Caco-2 (cell line): ENCODE measurements at regions not wholly inside any gene's neighbourhood (a gene's known extent, or its start where the extent isn't known, plus 50 kb on each side); places are given as distances from the start of the nearest gene placed in this dataset.

ENCODE experiments used
- BruUV-seq: library from RNA; stranded (reverse); fragments of 400-500 nt; replicated peaks from 2 replicates; lab custom pipeline; 2021; lab: Mats Ljungman, UMichigan
- CTCF ChIA-PET: fragments of 300-600 bp; sonication (Branson Sonifier 250); formaldehyde crosslinking; loops from one replicate; lab custom pipeline; 2022; ENCODE audit warnings: antibody characterized with exemption; lab: Charles Lee
- POLR2A ChIA-PET: fragments of 300-600 bp; sonication (Branson Sonifier 250); formaldehyde crosslinking; loops from one replicate; lab custom pipeline; 2022; ENCODE audit warnings: antibody characterized with exemption; lab: Charles Lee
- DNase-seq, 2 experiments: peaks; one replicate each; pipeline versions ENCODE4 v3.0.0 to v3.0.0-alpha.2; 2020 to 2022
- H3K27me3 ChIP-seq: replicated peaks from 2 replicates; pipeline ENCODE4 v1.6.0; 2011; ENCODE audit warnings: low read length; ENCODE audit not compliant: control insufficient read depth, insufficient read depth
- H3K36me3 ChIP-seq: 2 replicates; pipeline ENCODE4 v1.5.1; 2011; ENCODE audit warnings: low read length; ENCODE audit not compliant: control insufficient read depth, insufficient read depth
- H3K4me1 ChIP-seq: fragments of 250-450 bp; sonication (Bioruptor Pico); 2 replicates; pipeline ENCODE4 v1.5.1; 2020; ENCODE audit warnings: mild to moderate bottlenecking
- H3K4me3 ChIP-seq: 2 replicates; pipeline ENCODE4 v1.5.1; 2011; ENCODE audit warnings: low read depth, mild to moderate bottlenecking, control low read depth, low read length
- H3K9me3 ChIP-seq: fragments of 250-450 bp; sonication (Bioruptor Pico); 2 replicates; pipeline ENCODE4 v1.5.1; 2020; ENCODE audit warnings: mild to moderate bottlenecking, moderate library complexity
- H3K27ac Mint-ChIP-seq: one replicate; pipeline ENCODE4 v1.8.0; 2022; ENCODE audit warnings: mixed read lengths; ENCODE audit not compliant: unreplicated experiment
- H3K27me3 Mint-ChIP-seq: one replicate; pipeline ENCODE4 v1.8.0; 2022; ENCODE audit warnings: mixed read lengths; ENCODE audit not compliant: insufficient read depth, unreplicated experiment
- H3K36me3 Mint-ChIP-seq: one replicate; pipeline ENCODE4 v1.8.0; 2022; ENCODE audit warnings: mild to moderate bottlenecking, mixed read lengths; ENCODE audit not compliant: insufficient read depth, unreplicated experiment
- H3K4me1 Mint-ChIP-seq: one replicate; pipeline ENCODE4 v1.8.0; 2022; ENCODE audit warnings: low read depth, mixed read lengths; ENCODE audit not compliant: unreplicated experiment
- H3K4me3 Mint-ChIP-seq: one replicate; pipeline ENCODE4 v1.8.0; 2022; ENCODE audit warnings: mild to moderate bottlenecking, moderate library complexity, mixed read lengths; ENCODE audit not compliant: unreplicated experiment
- H3K9me3 Mint-ChIP-seq: one replicate; pipeline ENCODE4 v1.8.0; 2022; ENCODE audit warnings: mixed read lengths; ENCODE audit not compliant: unreplicated experiment
- CTCF ChIP-seq, 2 experiments: fragments of 200-600 bp in 1 of 2; IDR thresholded peaks; 1 replicate in 1 of 2; 2 replicates in 1 of 2; pipeline versions ENCODE4 v1.5.1 to v1.8.0; 2011 to 2022; ENCODE audit warnings: antibody characterized with exemption in 1 of 2, control low read depth in 1 of 2, inconsistent platforms in 1 of 2, low read depth in 1 of 2, low read length in 1 of 2, mild to moderate bottlenecking in 1 of 2, moderate library complexity in 1 of 2; ENCODE audit not compliant: insufficient read depth in 1 of 2, severe bottlenecking in 1 of 2, unreplicated experiment in 1 of 2
- intact Hi-C: fragments of 100-400 bp; cut with micrococcal nuclease; formaldehyde crosslinking; loops from one replicate; pipeline ENCODE4 v1.10.0; 2022; ENCODE audit not compliant: unreplicated experiment

DNA sequence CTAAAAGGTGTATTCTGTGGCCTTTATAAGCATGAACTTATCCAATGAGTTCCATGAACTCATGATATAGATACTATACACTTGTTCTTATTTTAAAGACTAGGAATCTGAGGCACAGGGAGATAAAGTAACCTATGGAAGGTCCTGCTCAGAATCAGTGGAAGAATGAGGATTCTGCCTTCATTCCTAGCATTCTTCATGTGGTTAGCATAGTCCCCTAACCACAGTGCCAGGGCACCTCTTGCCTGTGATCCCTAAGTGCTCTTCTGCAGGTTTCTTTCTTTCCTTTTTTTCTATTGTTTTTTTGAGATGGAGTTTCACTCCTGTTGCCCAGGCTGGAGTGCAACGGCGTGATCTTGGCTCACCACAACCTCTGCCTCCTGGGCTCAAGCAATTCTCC, 174.1 kb downstream of the C9orf152 start:
- Mint-ChIP-seq H3K9me3 (no peaks in the 10 kb centered on the region), H3K27me3 (no peaks in the 10 kb centered on the region), H3K4me3 (no peak overlapping the region), H3K36me3 (no peaks in the 10 kb centered on the region), H3K27ac (no peak overlapping the region), H3K4me1 (peaks cover 18% of the 10 kb centered on the region)
- no peak for TF ChIP-seq CTCF (IDR thresholded peaks at IDR 0.05; ENCODE audit: insufficient read depth in 1 of 2, low read depth in 1 of 2, low read length in 1 of 2, severe bottlenecking in 1 of 2, unreplicated experiment in 1 of 2)
- BruUV-seq: no TSS peak
- H3K36me3 ChIP-seq: no peaks in the 10 kb centered on the region
- no peak for DNase-seq
- peaks cover 40% of the 10 kb centered on the region for H3K4me1 ChIP-seq
- ChIA-PET POLR2A (no interaction called here), CTCF (no interaction called here)
- no peaks in the 10 kb centered on the region for H3K27me3 ChIP-seq
- H3K9me3 ChIP-seq: no peaks in the 10 kb centered on the region
- H3K4me3 ChIP-seq: no peak overlapping the region
- intact Hi-C loops: no loop called here

GRCh38 chr9:110036286-110036685, 171.7 kb downstream of the C9orf152 start:
- H3K4me3 Mint-ChIP-seq: no peak overlapping the region
- no TSS peak for BruUV-seq
- H3K36me3 Mint-ChIP-seq: no peaks in the 10 kb centered on the region
- H3K4me1 Mint-ChIP-seq: peaks cover 5% of the 10 kb centered on the region
- DNase-seq: no peak
- Histone ChIP-seq H3K36me3 (no peaks in the 10 kb centered on the region), H3K27me3 (no peaks in the 10 kb centered on the region), H3K4me3 (no peak overlapping the region), H3K9me3 (no peaks in the 10 kb centered on the region), H3K4me1 (peaks cover 34% of the 10 kb centered on the region)
- TF ChIP-seq CTCF (IDR thresholded peaks at IDR 0.05; ENCODE audit: insufficient read depth in 1 of 2, low read depth in 1 of 2, low read length in 1 of 2, severe bottlenecking in 1 of 2, unreplicated experiment in 1 of 2): no peak
- intact Hi-C loops: no loop called here
- no peak overlapping the region for H3K27ac Mint-ChIP-seq
- H3K27me3 Mint-ChIP-seq: no peaks in the 10 kb centered on the region
- CTCF ChIA-PET: no interaction called here
- POLR2A ChIA-PET: no interaction called here
- no peaks in the 10 kb centered on the region for H3K9me3 Mint-ChIP-seq

GRCh38 chr9:110040788-110041187, 167.2 kb downstream of the C9orf152 start:
- H3K4me1 Mint-ChIP-seq: peaks cover 9% of the 10 kb centered on the region
- no peak overlapping the region for H3K4me3 Mint-ChIP-seq
- H3K9me3 ChIP-seq: no peaks in the 10 kb centered on the region
- no TSS peak for BruUV-seq
- H3K27me3 ChIP-seq: no peaks in the 10 kb centered on the region
- peaks cover 24% of the 10 kb centered on the region for H3K4me1 ChIP-seq
- H3K36me3 ChIP-seq: no peaks in the 10 kb centered on the region
- no peak overlapping the region for H3K27ac Mint-ChIP-seq
- no peaks in the 10 kb centered on the region for H3K36me3 Mint-ChIP-seq
- POLR2A ChIA-PET: no interaction called here
- TF ChIP-seq CTCF (IDR thresholded peaks at IDR 0.05; ENCODE audit: insufficient read depth in 1 of 2, low read depth in 1 of 2, low read length in 1 of 2, severe bottlenecking in 1 of 2, unreplicated experiment in 1 of 2): no peak
- intact Hi-C loops: no loop called here
- H3K27me3 Mint-ChIP-seq: no peaks in the 10 kb centered on the region
- no peak for DNase-seq
- H3K4me3 ChIP-seq: no peak overlapping the region
- CTCF ChIA-PET: interaction anchor here (1.3 kb wide), 1 partner anchor 11 kb away, joined by 3 read pairs; no protein-coding TSS in a partner anchor
- no peaks in the 10 kb centered on the region for H3K9me3 Mint-ChIP-seq
